HG03175 (cell line): ENCODE measurements at regions not wholly inside any gene's neighbourhood (a gene's known extent, or its start where the extent isn't known, plus 50 kb on each side); places are given as distances from the start of the nearest gene placed in this dataset.
A peak's percentile ranks its signal among the peaks of the same experiment; 100 is the strongest.
"Not testable (repeated sequence)": the region's sequence is repeated elsewhere in the genome, so short reads cannot be mapped to it uniquely, and the experiment has no call there.

Experiments used
- ATAC-seq: cut with Tn5 transposase; IDR thresholded peaks from one replicate; pipeline ENCODE4 v1.9.1; 2021; ENCODE audit warnings: mild to moderate bottlenecking, moderate library complexity; ENCODE audit not compliant: unreplicated experiment

DNA sequence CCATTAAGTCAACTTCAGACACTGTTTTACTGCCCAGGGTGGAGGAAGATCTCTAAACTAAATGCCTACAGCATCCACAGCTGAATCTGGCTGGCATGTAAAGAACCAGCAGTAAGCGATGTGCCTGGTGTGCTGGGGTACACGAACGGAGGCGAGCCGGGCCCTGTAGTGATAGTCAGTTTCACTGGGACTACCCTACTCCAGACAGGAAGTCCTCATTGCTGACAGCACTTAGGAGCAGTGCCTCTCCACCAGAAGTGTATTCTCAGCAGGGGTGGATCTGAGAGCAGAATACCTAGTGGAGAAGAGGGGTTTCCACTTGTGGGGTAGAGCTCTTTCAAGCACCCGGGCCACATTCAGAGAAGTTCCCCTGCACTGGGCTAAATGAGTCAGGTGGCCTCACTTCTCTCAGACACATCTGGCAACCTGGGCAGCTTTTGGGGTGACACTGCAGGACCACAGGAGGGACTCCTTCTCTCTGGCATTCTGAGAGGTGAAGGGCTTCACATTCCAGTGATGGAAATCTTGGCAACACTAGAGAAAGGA, 290.3 kb upstream of the PLGLB1 start:
- ATAC-seq, result not testable (repeated sequence)

- not testable (repeated sequence) for ATAC-seq
These were observed 293.0 kb upstream of the PLGLB1 start for GRCh38 chr2:87314622-87315021.

- peak; percentile 67 for ATAC-seq
These were observed 293.7 kb upstream of the PLGLB1 start for GRCh38 chr2:87315183-87315902.

GRCh38 chr2:87317193-87317592, 295.5 kb upstream of the PLGLB1 start:
- ATAC-seq, result not testable (repeated sequence)

DNA sequence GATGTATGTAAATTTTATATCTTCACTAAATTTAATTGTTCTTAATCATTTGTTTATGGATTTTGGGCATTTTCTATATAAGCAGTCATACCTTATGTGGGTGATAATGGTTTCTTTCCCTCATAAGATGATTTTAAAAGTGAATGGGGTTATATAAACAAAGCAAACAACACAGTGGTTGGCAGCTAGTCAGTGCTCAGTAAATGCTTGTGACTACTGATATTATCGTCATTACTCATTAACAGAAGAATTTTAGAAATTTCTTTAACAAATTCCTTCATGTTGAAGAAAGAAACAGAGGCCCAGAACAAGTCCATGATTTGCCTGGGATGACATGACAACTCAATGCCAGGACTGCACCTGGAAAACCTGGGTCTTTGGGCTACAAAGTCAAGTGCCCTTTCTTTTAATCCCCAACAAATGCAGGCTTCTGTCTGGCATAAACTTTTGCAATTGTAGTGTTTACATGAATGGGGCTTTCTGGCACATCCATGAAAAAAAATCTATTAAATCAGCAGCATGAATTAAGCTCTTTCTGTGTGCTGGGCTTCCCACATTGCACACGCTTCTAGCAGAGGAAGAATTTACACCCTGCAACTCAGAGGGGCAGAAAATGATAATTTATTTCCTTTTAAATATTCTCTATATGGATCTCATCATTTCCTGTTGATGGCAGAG, 297.3 kb upstream of the PLGLB1 start:
- ATAC-seq, result not testable (repeated sequence)

- ATAC-seq, result not testable (repeated sequence)
These were observed 298.1 kb upstream of the PLGLB1 start for GRCh38 chr2:87319705-87320104.

DNA sequence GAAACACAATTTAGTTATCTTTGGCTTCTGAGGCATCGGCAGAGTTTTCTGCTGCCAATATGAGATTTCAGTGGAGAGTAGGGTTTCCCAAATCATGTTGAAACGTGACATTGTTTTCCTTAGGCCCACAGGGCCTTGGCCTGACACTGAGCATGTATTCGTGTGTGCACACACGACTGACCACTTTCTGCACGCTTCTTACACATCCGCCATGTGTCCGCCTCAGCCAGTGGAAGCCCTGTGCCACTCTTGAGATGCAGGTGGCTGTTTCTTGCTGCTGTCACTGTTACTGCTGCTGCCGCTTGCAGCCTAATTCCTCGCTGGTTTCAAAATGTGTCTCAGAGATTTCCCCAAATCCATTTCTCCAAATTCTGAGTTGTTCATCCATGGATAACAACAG, 299.6 kb upstream of the PLGLB1 start:
- not testable (repeated sequence) for ATAC-seq

DNA sequence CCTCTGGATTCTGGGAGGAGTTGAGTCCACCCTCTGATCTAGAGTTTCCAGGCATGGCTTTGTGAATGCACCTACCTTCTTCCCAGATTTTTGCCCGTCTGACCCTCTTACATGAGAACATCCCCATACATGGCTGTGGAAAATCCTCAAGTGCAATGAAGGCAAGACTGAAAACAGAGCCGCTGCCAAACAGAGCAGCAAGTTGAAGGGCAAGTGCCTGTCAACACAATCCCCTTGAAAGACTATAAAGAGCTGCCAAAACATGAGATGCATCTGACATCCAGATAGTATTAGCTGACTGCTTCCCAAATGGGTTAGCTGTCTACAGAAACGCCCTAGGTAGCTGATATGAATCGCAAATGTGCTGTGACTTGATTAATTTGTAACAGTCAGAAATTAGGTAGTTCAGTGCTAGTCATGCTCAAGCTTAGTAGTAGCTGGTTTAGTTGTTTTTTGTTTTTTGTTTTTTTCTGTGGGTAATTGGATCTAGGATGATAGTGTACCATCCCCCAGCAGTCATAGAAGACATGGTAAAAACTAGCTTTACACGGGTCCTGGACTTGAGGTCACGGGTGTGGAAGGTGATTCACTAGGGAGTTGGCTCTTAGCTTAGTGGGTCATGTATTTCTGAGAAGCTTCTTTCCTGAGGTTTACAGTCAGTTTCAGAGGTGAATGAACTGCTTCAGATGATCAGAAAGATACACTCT, 302.8 kb upstream of the PLGLB1 start:
- not testable (repeated sequence) for ATAC-seq

DNA sequence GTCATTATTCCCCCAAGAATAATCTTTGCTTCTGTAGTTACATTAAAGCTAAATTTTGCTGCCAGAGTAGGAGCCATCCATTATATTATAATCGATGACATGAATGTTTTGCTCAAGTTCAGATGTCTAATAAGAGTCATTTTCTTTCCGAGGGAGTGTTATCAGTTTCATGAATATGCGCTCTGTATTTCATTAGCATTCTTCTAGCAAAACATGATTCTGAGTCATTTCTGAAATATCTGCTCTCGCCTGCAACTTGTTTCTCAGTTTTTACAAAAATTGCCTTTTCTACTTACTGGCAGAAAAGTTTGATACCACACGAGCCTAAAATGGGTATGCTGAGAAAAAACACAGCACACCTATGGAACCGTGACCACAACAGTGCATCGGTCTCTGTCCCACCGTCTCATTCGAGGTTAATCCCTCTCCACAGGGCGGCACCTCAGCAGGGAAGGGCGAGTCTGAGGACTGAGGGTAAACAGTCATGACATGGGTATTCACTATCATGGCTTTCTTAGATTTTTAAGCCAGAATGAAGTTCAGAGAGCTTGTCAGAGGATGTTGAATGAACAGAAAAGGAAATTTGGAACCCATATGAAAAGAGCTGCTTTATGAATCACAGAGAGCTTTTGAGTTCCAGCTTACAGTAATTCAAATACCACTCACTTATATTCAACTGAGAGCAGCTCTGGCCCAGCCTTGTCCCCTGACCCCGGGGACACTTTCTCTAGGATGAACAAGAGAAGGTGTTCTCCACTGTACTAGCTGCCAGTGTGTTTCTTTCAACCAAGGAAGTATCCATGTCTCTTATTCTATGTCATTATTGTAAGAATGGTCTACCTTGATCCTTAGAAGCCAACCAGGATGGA, 303.6 kb upstream of the PLGLB1 start:
- ATAC-seq, result not testable (repeated sequence)

- ATAC-seq, result not testable (repeated sequence)
These were observed 304.3 kb upstream of the PLGLB1 start for GRCh38 chr2:87325911-87326294.

GRCh38 chr2:87326754-87327153, 305.1 kb upstream of the PLGLB1 start:
- ATAC-seq, result not testable (repeated sequence)

DNA sequence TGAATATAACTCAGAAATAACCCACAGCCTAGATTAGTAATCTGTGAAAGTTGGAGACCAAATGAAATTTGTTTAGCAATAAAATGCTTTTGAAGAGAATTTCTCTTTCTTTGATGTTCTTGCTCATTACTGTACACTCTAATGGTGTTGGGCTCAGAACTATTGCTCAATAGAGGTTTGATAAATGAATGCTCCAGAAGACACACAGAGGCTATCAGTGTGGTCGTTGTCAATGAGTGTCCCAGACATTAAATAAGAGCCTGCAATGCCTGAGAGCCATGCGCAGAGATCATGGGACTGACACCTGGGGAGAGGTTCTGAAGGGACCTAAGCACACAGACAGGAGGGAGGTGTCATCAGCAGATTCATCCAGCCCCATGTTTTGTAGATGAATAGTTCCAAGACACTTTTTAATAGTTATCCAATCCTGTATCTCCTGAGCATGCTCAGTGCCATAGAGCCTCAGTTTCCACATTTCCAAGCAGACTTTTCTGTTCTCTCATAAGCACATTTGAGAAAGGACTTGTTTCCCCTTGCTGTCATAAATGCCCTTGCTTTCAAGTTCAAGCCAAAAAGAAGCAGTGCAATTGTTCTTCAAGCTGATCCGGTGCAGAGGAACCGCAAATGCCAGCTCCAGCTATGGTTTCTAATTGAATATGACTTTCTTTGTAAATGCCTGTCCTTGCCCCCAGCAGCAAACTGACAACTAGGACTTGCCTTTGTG, 306.2 kb upstream of the PLGLB1 start:
- ATAC-seq, result not testable (repeated sequence)

GRCh38 chr2:87329529-87329928, 307.9 kb upstream of the PLGLB1 start:
- not testable (repeated sequence) for ATAC-seq

DNA sequence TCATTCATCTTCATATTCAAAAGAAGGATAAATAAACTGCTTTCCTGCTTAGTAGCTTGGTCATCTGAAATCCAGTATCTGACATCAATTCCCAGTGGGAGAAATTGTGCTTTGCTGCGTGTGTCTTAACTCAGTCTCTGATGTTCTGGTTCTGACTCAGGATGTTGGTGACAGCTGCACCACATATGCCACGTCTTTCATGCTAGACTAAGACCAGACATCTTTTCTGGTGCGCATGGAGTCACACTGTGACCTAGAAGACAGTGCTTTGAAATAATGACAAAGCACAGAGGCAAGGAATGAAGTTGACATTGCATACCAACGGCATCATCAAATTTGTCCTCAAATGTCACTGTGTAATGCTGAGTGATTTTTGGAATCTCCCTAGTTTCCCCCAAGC, 308.8 kb upstream of the PLGLB1 start:
- not testable (repeated sequence) for ATAC-seq

DNA sequence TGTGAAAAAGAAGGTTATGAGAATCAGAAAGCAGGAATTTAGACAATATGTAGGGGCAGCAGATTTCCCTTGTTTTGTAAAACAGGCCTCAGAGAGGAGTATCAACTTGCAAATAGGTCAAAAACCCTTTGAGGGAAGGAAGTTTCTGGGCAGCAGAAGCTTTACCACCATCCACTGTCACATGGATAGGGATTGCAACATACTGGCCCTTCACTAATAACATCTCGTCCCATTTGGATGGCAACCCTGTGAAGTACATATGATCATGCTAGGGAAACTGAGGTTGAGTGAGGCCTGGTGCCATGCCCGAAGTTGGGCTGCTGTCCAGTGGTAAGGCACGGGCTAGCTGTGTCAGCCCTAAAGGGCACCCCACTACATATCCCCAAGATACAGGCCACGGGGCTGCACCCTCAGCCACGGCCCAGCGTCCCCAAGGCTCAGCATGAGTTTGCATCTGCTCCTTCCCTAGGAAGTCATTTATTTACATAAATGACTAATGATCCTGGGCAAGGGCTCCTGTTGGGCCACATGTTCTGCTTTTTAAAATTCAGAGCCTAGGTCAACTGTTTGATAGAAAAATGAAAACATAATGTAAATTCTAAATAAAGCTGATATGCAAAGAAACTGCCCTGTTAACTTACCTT, 310.4 kb upstream of the PLGLB1 start:
- ATAC-seq, result not testable (repeated sequence)

DNA sequence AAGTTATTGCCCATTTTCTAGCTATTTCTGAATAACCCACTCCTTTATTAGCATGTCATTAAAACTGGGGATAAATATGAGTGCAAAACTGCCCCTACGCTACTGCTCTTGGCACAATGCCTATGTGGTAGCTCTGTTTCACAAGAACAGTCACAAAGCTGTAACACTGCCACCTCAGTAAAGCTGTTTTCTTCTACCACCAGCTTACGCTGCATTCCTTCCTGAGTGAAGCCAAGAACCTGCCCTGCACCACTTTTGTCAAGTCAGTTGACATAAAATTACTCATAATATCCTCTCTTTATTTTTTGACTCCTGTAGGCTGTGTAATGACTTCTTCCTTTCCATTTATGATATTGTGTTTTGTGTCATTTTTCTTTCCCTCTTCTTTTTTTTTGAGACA, 313.2 kb upstream of the PLGLB1 start:
- ATAC-seq, result not testable (repeated sequence)

DNA sequence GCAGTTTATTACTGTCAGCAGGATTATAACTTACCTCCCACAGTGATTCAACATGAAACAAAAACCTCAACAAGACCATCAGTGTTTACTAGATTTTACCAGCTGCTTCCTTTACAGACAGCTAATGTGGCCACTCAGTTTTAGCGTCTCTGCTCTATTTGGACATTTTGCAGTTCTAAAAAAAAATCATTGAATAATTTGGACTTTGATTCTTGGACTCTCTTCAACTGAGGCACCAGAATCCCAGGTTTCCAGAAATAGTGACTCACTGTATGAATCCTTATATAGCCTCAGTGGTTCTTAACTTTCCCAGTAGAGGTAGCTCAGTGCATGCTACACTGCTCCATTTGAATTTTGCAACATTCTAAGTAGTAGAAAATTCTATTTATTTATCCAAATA, 317.4 kb upstream of the PLGLB1 start:
- not testable (repeated sequence) for ATAC-seq

GRCh38 chr2:87341601-87342014, 320.0 kb upstream of the PLGLB1 start:
- not testable (repeated sequence) for ATAC-seq

GRCh38 chr2:87342175-87342574, 320.5 kb upstream of the PLGLB1 start:
- ATAC-seq, result not testable (repeated sequence)
